HG02885 (cell line): ENCODE measurements at regions not wholly inside any gene's neighbourhood (a gene's known extent, or its start where the extent isn't known, plus 50 kb on each side); places are given as distances from the start of the nearest gene placed in this dataset.
"Not testable (repeated sequence)": the region's sequence is repeated elsewhere in the genome, so short reads cannot be mapped to it uniquely, and the experiment has no call there.

Experiments
- ATAC-seq: cut with Tn5 transposase; IDR thresholded peaks from one replicate; pipeline ENCODE4 v1.9.1; 2021; ENCODE audit warnings: mild to moderate bottlenecking; ENCODE audit not compliant: unreplicated experiment, poor library complexity

GRCh38 chr12:43193096-43193495, 358.9 kb downstream of the ADAMTS20 start:
- not testable (repeated sequence) for ATAC-seq

GRCh38 chr12:43192442-43192841, 359.6 kb downstream of the ADAMTS20 start:
- not testable (repeated sequence) for ATAC-seq

- ATAC-seq = no peak
Measured at GRCh38 chr12:43180242-43180641, 371.8 kb downstream of the ADAMTS20 start.

DNA sequence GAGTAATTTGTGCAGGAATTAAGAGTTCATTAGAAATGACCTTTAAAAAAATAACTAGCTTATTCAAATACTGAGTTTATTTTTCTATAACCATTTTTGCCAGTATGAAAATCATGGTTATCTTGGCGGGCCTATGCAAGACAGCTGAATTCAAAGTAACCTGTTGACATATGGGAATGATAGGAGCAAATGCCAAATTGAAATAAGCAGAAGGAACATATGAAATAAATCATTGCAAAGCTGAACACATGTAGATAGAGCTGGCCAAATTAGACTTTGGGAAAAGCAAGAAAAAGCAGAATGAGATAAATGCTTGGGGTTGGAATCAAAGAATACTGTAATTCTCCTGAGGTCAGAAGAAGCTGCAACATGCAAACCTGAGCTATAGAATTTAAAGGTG, 372.5 kb downstream of the ADAMTS20 start:
- ATAC-seq = no peak

DNA sequence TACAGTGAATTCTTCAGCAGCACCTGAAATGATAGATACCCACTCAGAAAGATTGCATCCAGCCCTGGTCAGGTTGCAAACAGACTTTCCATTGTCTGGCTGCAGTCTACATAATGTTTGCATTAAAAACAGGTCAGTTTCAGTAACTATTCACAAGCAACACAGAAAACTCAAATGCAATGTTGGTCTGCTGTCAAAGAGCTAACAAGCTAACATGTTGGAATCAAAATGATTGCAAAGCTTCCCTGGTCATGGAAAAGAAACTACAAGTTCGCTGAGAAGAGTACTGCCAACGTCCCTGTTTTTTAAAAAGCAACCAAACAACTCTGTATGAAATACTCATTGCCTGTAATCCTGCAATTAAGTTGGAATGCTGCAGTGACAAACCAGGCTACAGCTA, 374.7 kb downstream of the ADAMTS20 start:
- no peak for ATAC-seq

DNA sequence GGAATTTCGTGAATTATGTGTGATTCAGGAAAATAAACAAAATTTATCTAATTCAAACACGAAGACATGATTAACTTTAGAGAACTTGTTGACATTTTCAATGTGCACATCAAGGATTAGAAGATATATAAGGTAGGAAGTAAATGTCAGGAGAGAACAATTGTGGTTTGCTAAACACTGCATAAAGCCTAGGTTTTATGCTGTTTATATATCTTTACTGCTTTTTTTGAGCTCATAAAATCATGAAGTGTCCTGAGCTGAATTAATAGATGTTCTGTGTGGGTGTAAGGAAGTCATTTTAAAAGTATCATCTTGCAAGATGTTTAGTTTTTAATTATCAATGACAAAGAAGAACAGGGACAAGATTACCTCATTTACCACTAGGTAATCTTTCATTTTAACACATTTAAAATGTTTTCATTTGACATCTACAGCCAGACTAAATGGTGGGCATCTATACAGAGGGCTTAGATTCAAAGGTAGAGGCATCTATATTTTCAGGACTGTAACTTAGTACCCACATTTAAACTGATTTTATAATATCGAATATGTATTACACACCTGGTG, 382.8 kb downstream of the ADAMTS20 start:
- no peak for ATAC-seq

DNA sequence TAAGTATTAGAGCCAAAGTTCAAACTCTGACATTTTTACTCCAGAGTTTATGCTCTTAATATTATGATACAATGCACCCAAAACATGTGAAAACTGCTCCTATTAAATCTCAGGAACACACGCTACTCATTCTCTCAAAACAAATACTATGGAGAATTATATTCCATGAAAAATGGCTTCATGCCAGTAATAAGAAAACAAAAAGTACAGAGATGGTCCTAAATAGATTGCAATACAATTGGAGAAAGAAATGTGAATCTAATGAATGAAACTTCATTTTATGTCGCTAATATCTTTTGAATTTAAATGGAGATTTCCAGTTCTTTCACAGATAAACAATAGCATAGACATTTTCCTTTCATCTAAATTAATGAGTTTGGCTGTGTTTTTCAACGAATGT, 384.3 kb downstream of the ADAMTS20 start:
- no peak for ATAC-seq

DNA sequence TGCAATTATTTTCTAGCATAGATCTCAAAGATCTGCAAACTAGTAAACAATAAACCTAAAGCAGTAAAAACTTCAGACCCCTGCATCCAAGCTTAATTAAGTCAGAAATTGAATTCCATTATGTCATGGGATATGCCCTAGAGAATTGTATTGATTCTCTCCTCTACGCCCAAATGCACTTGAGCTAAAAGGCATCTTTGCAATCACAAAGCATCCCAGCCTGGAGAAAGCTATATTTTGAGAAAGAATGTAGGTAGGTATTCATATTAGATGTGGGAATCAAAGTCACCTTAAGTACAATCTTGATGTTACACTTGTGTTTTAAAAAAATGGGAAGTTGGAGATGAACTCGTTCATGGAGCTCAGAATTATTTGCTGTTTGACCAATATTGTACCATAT, 386.7 kb downstream of the ADAMTS20 start:
- ATAC-seq = no peak

DNA sequence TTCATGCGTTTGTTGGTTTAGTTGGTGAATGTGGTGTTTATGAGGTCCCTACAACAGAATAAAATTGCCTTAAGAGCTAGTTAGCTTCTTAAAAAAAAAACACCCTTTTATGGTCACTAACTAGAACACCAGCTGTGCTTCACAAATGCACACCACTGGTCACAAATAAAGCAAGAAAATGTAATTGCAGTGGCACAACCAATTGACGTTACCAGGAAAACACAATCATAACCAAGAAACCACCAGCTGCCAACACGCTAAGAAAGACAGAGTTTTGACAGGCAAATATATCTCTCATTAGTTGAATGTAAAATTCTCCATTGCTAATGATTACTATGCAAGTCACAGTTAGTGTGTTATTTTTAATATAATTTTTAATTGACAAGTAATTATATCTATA, 389.9 kb downstream of the ADAMTS20 start:
- no peak for ATAC-seq

- no peak for ATAC-seq
Measured at GRCh38 chr12:43159506-43159905, 392.5 kb downstream of the ADAMTS20 start.

DNA sequence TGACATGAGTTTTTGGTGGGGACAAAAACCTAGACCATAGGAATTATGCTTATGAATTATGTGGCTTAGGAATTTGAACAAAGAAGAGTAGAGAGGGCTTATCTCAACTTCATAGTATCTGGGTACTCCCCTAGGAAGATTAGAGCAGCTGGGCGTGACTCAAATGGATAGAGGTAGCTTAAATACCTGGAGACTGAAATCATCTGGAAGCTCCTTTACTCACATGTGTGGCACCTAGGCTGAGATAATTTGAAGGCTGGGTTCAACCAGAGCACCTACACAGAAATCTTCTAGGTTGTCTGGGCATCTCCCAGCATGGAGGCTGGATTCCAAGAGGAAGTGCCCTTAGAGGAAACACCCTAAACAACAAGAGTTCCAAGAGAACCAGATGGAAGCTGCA, 393.9 kb downstream of the ADAMTS20 start:
- no peak for ATAC-seq

- ATAC-seq = no peak
Measured at GRCh38 chr12:43155376-43155775, 396.6 kb downstream of the ADAMTS20 start.

DNA sequence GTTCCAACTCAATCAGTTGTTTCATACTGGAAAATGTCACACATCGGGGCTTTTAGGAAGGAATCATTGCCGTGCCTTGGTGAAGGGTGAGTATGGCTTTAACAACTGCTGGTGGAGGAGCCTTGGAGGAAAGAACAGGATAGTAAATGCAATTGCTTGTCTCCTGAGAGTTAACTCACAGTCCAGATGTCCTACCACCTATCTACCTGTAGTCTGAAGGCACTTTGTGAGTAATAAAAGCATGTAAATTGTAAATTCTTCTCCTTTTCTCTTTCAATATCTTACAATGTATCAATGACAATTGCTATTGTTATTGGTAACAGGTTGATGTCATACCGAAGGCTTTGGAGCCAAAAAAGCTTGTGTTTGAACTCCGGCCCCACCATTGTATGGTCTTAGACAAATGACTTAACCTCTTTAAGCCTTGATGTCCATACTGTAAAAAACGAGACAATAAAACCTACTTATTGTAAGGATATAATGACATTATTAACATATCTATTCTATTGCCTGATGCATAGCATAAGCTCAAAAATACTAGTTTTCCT, 397.4 kb downstream of the ADAMTS20 start:
- ATAC-seq = no peak

DNA sequence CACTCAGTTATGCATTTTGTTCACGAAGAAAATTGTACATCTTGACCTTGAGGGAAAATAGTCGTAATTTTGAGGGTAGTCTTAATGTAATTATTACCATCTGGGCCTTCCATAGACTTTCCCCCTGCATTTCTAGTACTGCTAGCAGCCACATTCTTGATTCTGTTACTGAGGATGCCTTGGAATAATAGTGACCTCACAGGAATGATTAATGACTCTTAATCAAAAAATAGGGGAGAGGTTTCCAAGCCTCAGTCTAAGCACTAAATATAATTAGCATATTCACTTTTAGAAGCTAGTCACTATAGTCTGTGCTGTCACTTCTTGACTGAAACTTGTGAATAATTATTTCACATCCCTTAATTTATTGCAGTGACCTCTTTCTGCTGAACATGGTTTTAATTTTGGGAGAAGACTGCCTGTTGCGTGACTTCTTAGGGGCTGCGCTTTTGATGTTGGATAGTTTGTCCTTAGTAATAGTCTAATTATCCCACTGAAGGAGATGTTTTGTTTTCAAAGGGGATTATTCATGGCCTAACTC, 400.5 kb downstream of the ADAMTS20 start:
- no peak for ATAC-seq

GRCh38 chr12:43148691-43149090, 403.3 kb downstream of the ADAMTS20 start:
- ATAC-seq = no peak

- ATAC-seq = no peak
Measured at GRCh38 chr12:43147878-43148277, 404.1 kb downstream of the ADAMTS20 start.

DNA sequence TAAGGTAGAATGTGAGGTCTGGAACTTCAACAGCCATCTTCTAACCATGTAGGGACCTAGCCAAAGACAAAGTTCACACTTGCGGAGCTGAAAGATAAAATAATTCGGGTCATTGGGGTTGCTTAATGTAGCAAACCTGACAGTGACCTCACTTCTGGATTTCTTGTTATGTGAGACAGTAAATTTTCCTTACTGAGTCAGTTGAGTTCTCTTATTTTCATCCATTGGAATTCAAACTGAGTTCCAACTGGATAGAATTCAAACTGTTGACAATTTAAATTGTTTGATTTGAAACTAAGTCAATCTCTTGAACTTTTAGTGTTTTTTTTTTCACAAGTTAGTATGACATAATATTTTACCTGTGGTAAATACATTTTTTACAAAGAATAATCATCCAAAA, 406.5 kb downstream of the ADAMTS20 start:
- no peak for ATAC-seq

- no peak for ATAC-seq
Measured at GRCh38 chr12:43143278-43143677, 408.7 kb downstream of the ADAMTS20 start.

DNA sequence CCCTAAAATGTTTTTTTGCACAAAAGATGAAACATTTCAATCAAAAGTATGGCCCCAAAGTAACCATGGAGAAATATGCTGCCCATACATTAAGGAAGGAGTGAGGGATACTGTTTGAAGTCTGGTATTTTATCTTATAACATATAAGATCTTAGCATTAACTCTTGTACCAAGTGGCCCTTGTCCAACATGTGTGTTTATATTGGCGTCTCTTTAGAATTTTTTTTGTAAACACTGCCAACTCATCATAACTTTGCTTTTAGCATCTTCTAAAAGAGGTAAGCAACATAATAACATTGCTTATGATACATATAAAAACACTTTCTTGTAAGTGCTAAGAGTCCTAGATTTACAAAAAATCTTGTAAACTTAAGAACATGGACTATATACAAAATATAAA, 419.7 kb downstream of the ADAMTS20 start:
- ATAC-seq = no peak

GRCh38 chr12:43131301-43131700, 420.7 kb downstream of the ADAMTS20 start:
- ATAC-seq = no peak

GRCh38 chr12:43127886-43128549, 424.0 kb downstream of the ADAMTS20 start:
- ATAC-seq = no peak
